Inflammatory macrophage treated with lipopolysaccharide for 4 hours (primary cell): ENCODE measurements at regions not wholly inside any gene's neighbourhood (a gene's known extent, or its start where the extent isn't known, plus 50 kb on each side); places are given as distances from the start of the nearest gene placed in this dataset.
"Not testable (repeated sequence)": the region's sequence is repeated elsewhere in the genome, so short reads cannot be mapped to it uniquely, and the experiment has no call there.

Experiments used
- DNase-seq: peaks from one replicate; pipeline ENCODE4 v3.0.0-alpha.2; 2020

GRCh38 chr14:38973083-38973700, 129.8 kb downstream of the SEC23A start:
- no peak for DNase-seq

- no peak for DNase-seq
Measured at GRCh38 chr14:38972511-38972910, 130.5 kb downstream of the SEC23A start.

GRCh38 chr14:38971258-38971921, 131.6 kb downstream of the SEC23A start:
- no peak for DNase-seq

- no peak for DNase-seq
Measured at GRCh38 chr14:38964630-38965029, 138.4 kb downstream of the SEC23A start.

GRCh38 chr14:38960946-38961531, 142.0 kb downstream of the SEC23A start:
- no peak for DNase-seq

- no peak for DNase-seq
Measured at GRCh38 chr14:38959021-38959420, 144.0 kb downstream of the SEC23A start.

GRCh38 chr14:38958589-38958988, 144.4 kb downstream of the SEC23A start:
- no peak for DNase-seq

GRCh38 chr14:38951451-38951850, 151.6 kb downstream of the SEC23A start:
- no peak for DNase-seq

- no peak for DNase-seq
Measured at GRCh38 chr14:38950676-38951075, 152.4 kb downstream of the SEC23A start.

GRCh38 chr14:38948576-38948975, 154.5 kb downstream of the SEC23A start:
- DNase-seq = no peak

- no peak for DNase-seq
Measured at GRCh38 chr14:38948171-38948570, 154.9 kb downstream of the SEC23A start.

GRCh38 chr14:38947343-38947742, 155.7 kb downstream of the SEC23A start:
- no peak for DNase-seq

GRCh38 chr14:38944691-38945090, 158.3 kb downstream of the SEC23A start:
- DNase-seq = no peak

GRCh38 chr14:38941488-38941887, 161.5 kb downstream of the SEC23A start:
- DNase-seq = no peak

GRCh38 chr14:38932653-38933000, 170.4 kb downstream of the SEC23A start:
- DNase-seq = not testable (repeated sequence)

GRCh38 chr14:38931969-38932652, 170.9 kb downstream of the SEC23A start:
- no peak for DNase-seq

GRCh38 chr14:38930898-38931297, 172.1 kb downstream of the SEC23A start:
- no peak for DNase-seq

GRCh38 chr14:38930022-38930421, 173.0 kb downstream of the SEC23A start:
- DNase-seq = no peak

- no peak for DNase-seq
Measured at GRCh38 chr14:38929416-38929815, 173.6 kb downstream of the SEC23A start.

GRCh38 chr14:38921893-38922292, 181.1 kb downstream of the SEC23A start:
- DNase-seq = not testable (repeated sequence)

- DNase-seq = no peak
Measured at GRCh38 chr14:38915125-38915524, 187.9 kb downstream of the SEC23A start.

- no peak for DNase-seq
Measured at GRCh38 chr14:38910092-38910491, 192.9 kb downstream of the SEC23A start.

GRCh38 chr14:38904959-38905358, 198.1 kb downstream of the SEC23A start:
- DNase-seq = no peak

GRCh38 chr14:38901791-38902190, 201.2 kb downstream of the SEC23A start:
- DNase-seq = no peak
